ENCODE measurements at regions not wholly inside any gene's neighbourhood (a gene's known extent, or its start where the extent isn't known, plus 50 kb on each side); places are given as distances from the start of the nearest gene placed in this dataset.

DNA sequence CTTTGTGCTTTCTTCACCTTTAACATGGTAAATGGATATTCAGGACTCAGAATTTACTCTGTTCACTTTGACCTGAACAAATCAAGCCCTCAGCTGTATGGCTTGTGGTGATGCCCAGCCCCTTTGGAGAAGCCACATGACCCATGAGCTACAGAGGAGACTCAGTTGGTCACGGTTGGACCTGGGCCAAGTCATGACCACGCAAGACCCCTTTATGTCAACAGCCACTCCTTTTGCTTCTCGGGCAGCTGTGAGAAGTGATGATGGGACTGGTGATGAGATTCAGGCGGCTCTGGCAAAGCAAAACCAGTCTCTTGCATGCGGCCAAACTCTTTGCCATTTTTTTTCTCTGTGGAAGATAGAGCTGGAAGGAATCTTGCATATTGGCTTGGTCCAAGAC is 96.5 kb upstream of the AJAP1 start:
- no peak for DNase-seq

- no peak for DNase-seq
Measured at GRCh38 chr1:4561205-4561604, 93.2 kb upstream of the AJAP1 start.

- DNase-seq, result no peak
Measured at GRCh38 chr1:4562321-4562720, 92.1 kb upstream of the AJAP1 start.

DNA sequence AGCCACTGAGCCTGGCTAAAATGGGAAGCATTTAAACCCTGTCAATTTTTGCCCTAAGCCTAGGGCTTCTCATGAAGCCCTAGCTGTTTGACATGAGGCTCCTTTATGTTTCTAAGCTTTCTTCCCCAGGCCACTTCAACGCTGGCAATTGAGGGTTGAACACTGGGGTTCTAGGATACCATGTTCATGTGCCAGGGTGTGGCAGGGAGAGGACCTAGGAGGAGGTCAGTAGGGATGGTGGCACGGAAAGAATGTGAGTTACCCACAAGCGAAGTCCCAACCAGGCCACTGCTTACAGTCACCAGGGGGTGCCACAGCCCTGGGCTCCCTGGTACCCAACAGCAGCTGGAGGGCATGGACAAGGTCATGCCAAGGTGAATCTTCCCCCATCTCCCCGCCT is 90.8 kb upstream of the AJAP1 start:
- no peak for DNase-seq

- no peak for DNase-seq
Measured at GRCh38 chr1:4564051-4564450, 90.4 kb upstream of the AJAP1 start.

DNA sequence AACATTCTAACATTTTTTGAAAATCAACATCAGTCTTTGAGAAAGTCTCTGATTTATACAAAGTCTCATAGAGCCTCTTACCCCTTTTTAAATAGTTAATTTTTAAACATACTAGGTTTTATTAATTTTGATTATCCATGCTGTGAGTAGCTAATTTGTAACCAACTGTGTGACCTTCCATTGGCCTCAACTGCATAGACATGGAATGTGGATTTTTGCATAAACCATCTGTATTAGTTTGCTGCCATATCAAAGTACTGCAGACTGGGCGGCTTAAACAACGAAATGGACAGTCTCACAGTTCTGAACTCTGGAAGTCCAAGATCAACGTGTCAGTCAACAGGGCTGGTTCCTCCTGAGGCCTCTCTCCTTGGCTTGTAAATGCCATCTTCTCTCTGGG is 89.2 kb upstream of the AJAP1 start:
- DNase-seq, result no peak

- no peak for DNase-seq
Measured at GRCh38 chr1:4565801-4566449, 88.5 kb upstream of the AJAP1 start.

DNA sequence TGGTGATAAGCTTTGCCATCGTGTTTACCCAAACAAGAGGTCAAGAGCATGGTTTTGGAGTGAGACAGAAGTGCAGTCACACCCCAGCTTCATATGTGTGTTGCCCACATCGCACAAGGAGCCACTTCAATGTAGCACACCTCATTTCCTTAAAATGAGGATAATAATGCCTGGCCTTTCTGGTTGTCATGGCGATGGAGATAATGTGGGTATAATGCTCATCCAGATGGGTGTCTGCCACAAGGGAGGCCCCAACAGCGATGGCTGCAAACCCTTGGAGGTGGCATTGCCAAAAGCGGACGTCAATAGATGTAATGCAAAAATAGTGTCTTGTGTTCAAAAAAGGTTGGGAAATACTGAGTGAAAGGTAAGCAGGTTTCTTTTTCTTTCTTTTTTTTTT is 83.1 kb upstream of the AJAP1 start:
- DNase-seq, result no peak

- DNase-seq, result no peak
Measured at GRCh38 chr1:4573526-4573925, 80.9 kb upstream of the AJAP1 start.

- no peak for DNase-seq
Measured at GRCh38 chr1:4581807-4582206, 72.6 kb upstream of the AJAP1 start.

GRCh38 chr1:4584449-4584848 is 70.0 kb upstream of the AJAP1 start:
- no peak for DNase-seq

DNA sequence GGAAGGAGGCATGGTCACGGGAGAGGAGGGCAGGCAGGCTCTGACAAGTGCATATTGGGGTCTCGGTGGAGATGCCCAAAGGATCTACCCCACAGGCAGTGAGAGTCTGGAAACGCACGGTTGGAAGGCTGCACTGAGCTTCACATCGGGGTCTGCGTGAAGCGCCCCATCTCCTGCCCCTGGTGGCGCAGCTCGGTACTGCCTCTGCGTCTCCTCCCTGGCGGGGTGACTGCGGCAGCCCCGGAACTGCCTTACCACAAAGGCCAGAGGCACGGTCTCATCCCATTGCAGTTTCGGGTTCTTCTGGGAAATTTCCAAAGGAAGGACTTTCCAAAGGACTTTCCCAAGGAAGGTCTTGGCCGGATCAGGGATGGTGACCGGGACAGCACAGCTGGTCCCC is 69.2 kb upstream of the AJAP1 start:
- no peak for DNase-seq

- DNase-seq, result no peak
Measured at GRCh38 chr1:4585705-4586104, 68.7 kb upstream of the AJAP1 start.

- no peak for DNase-seq
Measured at GRCh38 chr1:4586611-4587160, 67.7 kb upstream of the AJAP1 start.

DNA sequence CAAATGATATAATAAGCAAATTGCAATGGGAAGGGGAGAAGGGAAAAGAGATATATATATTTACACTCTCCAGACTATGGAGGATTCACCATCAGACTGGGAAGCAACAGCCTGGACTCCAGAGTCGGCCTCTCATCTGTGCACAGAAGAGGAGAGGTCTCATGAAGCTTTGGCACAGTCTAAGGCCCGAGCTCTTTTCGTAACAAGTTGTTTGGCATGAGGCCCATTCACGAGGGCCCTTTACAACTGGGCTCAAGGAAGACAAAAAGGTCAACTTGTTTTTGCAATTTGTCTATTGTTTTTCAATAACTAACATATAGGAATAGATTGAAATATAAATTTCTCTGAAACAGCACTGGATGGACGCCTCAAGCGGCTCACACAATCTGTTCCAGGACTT is 66.7 kb upstream of the AJAP1 start:
- DNase-seq, result no peak

GRCh38 chr1:4590756-4591155 is 63.7 kb upstream of the AJAP1 start:
- DNase-seq, result no peak

DNA sequence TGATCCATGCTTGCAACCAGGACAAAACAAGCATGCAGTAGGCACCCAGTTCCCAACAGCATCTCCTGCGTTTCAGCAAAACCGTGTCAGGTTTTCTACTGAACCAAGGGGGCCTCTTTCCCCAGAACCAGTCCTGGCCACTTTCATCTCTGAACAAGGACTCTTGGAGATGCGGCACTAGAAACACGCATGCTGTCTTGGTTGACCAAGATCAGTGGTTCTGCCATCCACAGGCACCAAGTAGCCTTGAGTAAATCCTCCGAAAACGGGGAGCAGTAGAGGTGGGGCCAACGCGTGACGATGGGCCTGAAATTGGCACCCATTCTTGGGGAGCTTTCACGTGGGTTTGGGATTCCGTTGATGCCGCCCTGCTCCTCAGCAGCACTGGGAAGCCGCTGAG is 62.5 kb upstream of the AJAP1 start:
- DNase-seq, result no peak

GRCh38 chr1:4593106-4593505 is 61.3 kb upstream of the AJAP1 start:
- DNase-seq, result no peak

GRCh38 chr1:4594286-4594991 is 60.0 kb upstream of the AJAP1 start:
- no peak for DNase-seq

GRCh38 chr1:4595341-4596225 is 58.8 kb upstream of the AJAP1 start:
- DNase-seq, result no peak

DNA sequence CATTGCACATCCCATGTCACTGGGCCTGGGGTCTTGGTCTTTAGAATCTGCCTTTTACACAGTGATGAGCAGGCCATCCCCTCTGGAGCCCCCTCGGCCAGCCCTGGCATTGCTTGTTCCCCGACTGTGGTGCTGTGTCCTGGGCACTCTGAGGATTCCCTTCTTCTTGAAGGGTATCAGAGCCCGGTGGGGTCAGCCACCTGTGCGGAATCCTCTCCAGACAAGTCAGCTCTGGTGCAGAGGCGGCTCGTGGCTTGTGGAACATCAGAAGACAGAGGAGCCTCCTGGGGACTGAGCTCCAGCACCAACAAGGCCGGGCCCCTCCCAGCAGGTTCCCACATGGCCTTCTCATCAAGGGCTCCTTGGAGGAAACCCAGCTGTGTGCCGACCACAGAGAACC is 57.9 kb upstream of the AJAP1 start:
- no peak for DNase-seq

- DNase-seq, result no peak
Measured at GRCh38 chr1:4597020-4597419, 57.4 kb upstream of the AJAP1 start.

- DNase-seq, result no peak
Measured at GRCh38 chr1:4598561-4598960, 55.8 kb upstream of the AJAP1 start.

- DNase-seq, result no peak
Measured at GRCh38 chr1:4599521-4599920, 54.9 kb upstream of the AJAP1 start.
